NCI-H1092 (cell line): ENCODE measurements at regions not wholly inside any gene's neighbourhood (a gene's known extent, or its start where the extent isn't known, plus 50 kb on each side); places are given as distances from the start of the nearest gene placed in this dataset.

Experiments
- DNase-seq: peaks from one replicate; lab custom pipeline; 2025; lab: John Stamatoyannopoulos, UW

DNA sequence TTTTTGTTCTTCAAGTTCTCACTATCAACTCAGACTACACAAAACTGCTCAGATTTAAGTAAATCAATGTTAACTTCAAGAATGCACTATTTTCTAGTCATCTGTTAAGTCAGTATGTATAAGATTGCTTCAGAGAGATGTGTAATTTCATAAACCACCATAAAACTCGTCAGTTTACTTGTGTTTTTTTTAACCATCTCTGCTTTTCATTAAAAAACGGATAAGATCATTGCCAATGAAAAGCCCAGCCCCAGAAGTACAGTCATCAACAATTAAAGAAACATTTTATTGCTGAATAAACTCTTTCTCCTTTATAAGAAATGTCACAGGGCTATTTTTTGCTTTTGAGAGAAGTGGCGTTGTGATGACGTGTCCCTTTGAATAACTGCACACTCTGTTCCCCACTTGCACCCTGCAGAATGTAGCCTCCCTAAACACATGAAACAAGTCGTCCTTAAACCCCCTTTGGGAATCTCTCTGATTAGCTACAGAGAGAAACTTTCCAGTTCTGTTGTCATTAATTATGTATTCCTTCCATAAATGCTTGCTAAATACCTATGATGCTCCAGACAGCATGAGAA lies 202.7 kb upstream of the FOXD3 start:
- no peak for DNase-seq

- no peak for DNase-seq
Observed at GRCh38 chr1:63122079-63122478, 200.3 kb upstream of the FOXD3 start.

DNA sequence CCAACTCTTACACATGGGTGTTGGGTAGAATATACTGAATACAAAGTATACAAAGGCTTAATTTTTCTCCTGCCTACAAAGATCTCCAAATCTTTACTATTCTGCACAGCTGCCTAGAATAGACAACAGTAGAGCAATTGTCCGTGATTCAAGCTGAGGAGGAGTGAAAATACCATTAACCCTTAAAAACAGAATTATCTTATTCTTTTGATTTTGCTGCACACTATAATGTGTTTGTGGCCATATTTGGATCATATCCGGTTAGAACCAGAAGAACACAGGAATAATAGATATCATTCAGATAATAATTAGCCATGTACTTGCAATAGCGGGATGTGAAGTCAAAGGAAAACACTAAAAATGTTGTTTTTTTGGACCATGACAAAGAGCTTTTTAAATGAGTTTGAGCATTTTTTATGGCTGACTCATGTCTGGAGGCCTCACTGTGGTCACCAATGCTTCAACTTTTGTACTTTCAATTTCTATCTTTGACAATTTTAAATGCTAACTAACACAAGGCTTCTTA lies 197.6 kb upstream of the FOXD3 start:
- DNase-seq, result no peak

GRCh38 chr1:63126104-63126503 lies 196.3 kb upstream of the FOXD3 start:
- DNase-seq, result no peak

DNA sequence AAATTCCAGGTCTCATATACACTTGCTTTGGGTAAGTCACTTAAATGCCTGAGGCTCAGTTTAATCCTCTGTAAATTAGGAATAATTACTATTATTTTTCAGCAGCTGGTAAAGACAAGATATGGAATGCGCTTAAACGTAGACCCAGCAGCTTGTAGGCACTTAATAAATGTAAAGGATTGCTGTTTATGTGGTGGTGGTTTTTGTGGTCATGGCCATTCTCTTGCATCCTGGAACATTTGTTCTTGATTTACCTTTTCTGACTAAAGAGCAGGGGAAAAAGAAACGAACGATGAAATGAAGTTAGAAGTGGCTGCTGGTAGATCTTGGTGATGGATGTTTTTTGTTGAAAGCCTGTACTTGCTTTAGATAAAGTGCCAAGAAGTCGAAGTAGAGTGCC lies 195.0 kb upstream of the FOXD3 start:
- DNase-seq, result no peak

DNA sequence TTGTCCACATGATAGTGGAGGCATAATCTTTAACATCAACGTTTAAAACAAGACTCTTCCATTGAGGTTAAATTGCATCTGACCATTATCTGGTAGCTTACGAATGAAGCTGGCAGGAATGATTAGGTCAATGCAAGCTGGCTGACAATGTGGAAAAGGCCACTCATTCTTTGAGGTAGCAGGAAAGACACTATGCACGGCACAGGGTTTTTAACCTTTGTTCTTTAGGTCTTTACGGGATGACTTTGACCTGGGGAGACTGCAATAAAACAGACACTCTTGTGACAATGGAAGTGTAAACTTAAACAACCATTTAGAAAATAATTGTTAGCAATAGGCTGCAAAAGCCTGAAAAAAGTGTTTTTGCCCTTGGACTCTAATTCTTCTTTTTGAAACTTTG lies 193.8 kb upstream of the FOXD3 start:
- no peak for DNase-seq

DNA sequence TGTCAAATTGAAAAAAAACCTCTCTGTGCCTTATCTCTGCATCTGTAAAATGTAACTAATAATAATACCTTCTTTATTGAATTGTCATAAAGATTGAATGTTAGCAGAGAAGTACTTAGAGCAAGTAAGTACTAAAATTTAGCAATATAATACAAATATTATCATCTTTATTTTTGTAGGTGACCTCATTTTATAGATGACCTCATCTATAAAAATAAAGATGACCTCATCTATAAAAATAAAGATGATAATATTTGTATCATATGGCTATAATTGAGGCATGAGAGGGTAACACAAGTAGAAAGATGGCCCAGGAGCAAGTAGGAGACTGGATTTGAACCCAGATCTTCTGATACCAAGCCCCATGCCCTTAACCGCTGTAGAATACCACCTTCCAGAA lies 193.2 kb upstream of the FOXD3 start:
- DNase-seq, result no peak

GRCh38 chr1:63129855-63130254 lies 192.5 kb upstream of the FOXD3 start:
- DNase-seq, result no peak

- DNase-seq, result no peak
Observed at GRCh38 chr1:63134501-63135173, 187.7 kb upstream of the FOXD3 start.

- no peak for DNase-seq
Observed at GRCh38 chr1:63135174-63135512, 187.2 kb upstream of the FOXD3 start.

- DNase-seq, result no peak
Observed at GRCh38 chr1:63135801-63136200, 186.6 kb upstream of the FOXD3 start.

GRCh38 chr1:63142001-63142400 lies 180.4 kb upstream of the FOXD3 start:
- DNase-seq, result no peak

GRCh38 chr1:63143482-63143881 lies 178.9 kb upstream of the FOXD3 start:
- no peak for DNase-seq

DNA sequence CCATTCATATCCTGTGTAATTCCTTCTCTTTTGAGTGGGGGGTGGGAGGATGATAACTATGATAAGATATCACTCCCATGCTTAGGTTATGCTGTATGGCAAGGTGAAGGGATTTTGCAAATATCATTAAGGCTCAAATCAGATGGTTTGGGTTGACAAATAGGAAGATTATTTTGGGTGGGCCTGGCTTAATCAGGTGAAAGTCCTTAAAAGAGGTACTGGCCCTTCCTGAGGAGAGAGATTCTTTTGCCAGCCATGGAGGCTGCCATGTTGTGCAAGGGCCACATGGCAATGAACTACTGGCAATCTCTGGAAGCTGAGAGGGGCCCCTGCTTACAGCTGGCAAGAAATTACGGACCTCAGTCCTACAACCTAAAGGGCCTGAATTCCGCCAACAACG lies 174.6 kb upstream of the FOXD3 start:
- DNase-seq, result no peak

DNA sequence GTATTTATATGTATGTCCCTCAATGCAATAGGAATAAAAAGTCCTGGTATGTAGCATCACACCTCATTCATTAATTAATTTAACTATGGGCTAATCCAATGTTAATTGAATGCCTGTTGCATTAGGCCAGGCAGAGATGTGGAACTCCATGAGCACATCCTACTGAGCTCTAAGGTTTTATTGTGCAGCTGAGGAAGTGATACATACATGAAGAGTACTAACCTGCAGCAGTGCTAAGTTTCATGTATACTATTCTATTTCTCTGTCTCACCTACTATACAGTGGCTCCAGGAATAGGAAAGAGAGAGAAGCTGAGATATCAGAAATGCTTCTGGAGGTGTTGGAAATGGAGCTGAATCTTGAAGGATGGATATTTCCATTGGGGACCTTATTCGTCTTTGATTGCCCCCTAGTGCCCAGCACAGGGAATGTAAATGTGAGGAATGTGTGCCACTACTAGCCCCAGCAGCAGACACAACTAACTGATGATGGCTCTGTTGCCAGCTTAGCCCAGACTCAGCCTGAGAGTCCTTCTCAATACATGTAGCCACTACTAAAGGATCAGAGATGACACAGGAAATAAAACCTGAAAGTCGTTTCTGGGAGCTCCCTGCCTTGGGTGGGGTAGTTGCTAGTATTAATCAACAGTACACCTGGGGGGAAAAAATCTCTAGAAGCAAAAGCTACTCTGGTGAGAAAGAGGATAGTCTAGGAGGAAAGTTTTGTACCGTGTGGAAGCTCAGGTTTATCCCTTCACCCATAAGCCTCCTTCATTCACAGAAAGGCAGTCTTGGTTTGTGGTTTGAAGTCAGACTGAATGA lies 173.3 kb upstream of the FOXD3 start:
- DNase-seq, result no peak

DNA sequence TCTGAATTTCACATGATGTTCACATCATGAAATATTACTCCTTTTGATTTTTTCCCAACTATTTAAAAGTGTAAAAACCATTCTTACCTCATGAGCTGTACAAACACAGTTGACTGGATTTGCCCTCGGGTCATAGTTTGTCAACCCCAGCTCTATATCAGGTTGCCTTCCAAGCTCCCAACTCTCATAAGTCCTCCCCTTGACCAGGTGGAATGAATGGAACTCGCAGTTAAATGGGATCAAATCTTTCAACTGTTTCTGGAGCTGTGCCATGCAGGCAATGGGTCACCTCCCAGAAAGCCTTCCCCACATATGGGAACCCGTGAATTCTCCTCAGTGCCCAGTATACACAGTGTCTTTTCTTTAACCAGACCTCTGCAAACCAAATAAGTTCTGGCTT lies 169.8 kb upstream of the FOXD3 start:
- no peak for DNase-seq

DNA sequence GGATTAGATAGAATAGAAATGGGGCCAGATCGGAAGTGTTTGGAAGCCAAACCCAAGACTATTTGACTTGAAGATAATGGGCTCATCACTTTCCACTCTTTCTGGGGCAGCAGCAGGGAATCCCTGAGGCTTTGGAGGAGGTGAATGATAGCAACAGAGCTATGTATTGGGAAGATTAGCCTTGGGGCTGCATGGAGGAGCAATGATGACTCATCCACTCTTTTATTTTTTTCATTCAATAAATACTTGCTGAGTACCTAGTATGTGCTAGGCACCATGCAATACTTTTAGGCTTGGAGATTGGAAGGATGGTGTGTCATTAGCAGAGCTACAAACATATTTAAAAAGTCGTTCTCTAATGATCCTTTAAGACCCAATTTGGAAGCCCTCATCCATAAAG lies 166.9 kb upstream of the FOXD3 start:
- no peak for DNase-seq

DNA sequence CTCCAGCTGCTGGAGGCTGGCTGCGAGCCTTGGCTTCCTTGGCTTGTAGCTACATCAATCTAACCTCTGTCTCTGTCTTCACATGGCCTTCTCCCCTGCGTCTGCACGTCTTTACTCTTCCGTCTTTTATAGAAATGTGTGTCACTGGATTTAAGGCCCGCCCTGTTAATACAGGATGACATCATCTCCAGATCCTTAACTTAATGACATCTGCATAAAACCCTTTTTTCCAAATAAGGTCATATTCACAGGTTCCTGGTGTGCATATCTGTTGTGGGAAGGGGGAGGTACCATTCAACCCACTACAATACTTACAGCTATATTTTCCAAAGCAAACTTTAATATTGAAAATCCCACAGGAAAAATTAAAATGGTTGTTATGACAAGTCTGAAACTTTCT lies 165.3 kb upstream of the FOXD3 start:
- DNase-seq, result no peak

- DNase-seq, result no peak
Observed at GRCh38 chr1:63169057-63169456, 153.3 kb upstream of the FOXD3 start.

GRCh38 chr1:63173161-63173560 lies 149.2 kb upstream of the FOXD3 start:
- DNase-seq, result no peak

- DNase-seq, result no peak
Observed at GRCh38 chr1:63189677-63190076, 132.7 kb upstream of the FOXD3 start.

- no peak for DNase-seq
Observed at GRCh38 chr1:63190171-63190570, 132.2 kb upstream of the FOXD3 start.

GRCh38 chr1:63198871-63199394 lies 123.4 kb upstream of the FOXD3 start:
- no peak for DNase-seq
